ENCODE measurements at regions not wholly inside any gene's neighbourhood (a gene's known extent, or its start where the extent isn't known, plus 50 kb on each side); places are given as distances from the start of the nearest gene placed in this dataset.

DNA sequence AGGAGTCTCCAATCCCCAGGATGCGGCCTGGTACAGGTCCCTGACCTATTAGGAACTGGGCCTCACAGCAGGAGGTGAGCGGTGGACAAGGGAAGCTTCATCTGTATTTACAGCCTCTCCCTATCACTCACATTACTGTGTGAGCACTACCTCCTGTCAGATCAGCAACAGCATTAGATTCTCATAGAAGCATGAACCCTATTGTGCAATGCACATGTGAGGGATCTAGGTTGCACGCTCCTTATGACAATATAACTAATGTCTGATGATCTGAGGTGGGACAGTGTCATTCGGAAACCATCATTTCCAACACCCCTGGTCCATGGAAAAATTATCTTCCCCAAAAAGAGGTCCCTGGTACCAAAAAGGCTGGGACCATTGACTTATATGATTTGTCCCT, 1000.5 kb downstream of the FLRT2 start:
- no peak for DNase-seq (ENCODE audit: low read depth in 2 of 2)

DNA sequence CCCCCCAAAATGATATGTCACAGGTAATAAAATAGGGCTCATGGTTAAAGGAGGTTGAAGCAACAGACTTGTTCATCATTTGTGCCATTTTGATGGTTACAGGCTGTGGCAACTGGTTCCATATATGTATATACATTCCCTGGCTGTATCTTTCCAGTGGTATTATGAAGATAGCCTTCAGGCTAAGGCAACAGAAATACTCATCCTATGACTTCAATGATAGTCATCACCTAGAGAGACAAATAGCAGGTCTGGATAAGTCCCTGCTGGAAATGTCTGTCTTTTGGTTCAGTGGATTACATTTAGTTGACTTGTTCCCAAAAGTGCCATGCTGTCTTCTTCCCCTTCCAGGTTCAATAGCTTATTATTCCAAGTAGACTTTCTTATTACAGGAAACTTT, 997.4 kb downstream of the FLRT2 start:
- no peak for DNase-seq (ENCODE audit: low read depth in 2 of 2)

DNA sequence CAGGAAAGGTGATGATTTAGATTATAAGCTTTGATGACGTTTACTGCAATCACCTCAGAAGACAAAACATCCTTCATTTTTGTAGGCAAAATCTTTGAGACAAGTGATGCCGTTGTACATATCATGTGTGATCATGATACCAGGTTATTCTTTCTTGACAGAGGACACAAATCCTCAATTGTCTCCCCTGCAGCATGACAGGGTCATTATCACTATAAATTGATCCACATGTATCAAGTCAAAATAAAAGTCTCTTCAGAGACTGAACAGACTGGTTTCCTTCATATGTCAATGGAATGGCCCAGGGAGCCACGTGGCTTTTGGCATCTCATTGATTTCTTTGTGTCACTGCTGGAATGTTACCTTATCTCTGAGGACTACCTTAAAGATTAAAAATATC, 995.7 kb downstream of the FLRT2 start:
- no peak for DNase-seq (ENCODE audit: low read depth in 2 of 2)

DNA sequence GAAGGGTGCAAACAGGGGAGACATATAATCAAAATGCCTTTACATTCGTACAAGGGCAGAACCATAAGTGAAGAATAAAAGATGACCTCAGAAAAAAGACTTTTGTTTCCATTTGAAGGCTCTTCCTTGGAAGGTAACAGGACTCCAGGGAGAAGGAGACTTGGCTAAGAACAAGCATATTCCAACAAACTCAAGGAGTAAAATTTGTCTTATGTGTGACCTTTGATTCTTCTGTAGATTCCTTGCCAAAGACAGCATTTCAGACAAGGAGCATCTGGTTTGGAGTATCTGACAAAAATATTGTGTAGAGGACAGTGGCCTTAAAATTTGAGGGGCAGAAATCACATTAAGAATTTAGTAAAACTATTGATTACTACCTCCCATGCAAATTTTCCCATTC, 991.9 kb downstream of the FLRT2 start:
- DNase-seq (ENCODE audit: low read depth in 2 of 2), result no peak

DNA sequence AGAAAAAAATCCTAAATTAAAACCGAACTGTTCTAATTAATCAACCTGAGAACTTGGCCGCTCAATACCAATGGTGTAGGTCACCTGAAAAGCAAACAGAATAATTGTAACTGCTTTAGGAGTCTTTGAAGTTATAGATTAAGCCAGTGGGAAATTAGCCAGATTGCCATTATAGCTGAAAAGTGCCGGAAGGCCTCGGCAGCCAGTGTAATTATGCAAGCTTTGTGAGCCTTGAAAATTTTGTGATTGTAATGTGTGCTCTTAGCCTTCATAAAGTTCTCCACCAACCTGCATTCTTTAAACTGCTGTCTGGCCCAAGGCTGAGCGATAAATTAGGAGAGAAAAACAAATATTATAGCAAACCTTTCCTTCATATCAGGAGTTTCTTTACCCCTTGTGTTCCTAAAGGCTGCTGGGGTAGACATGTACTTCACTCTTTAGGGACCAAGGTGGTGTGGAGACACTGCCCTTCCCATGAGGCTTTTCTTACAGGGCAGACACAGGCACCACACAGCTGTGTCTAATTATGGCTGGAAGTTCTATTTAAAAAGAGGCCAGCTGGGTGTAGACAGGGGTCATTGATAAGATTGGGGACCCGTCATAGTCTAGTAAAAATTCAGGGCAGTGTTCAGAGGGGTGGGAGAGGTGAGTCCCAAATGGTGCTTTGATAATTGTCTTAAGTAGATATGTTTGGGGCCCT, 991.2 kb downstream of the FLRT2 start:
- no peak for DNase-seq (ENCODE audit: low read depth in 2 of 2)

DNA sequence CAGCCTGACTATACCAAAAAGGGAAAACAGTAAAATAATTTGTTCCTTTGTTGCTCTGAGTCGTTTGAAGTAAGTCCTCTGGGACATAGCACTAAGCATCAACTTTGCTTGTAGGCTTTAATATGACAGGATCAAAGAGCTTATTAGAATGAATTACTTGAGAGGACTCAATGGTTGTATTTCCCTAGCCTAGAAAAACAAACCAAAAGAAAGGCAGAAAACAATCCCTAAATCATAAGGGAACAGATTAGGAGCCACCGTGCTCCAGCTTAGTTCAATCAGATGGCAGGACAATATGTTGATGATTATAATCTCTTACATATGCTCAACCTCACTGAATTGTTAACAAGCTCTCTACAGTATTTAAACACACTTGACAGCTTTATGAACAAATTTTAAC, 988.4 kb downstream of the FLRT2 start:
- DNase-seq (ENCODE audit: low read depth in 2 of 2), result no peak

DNA sequence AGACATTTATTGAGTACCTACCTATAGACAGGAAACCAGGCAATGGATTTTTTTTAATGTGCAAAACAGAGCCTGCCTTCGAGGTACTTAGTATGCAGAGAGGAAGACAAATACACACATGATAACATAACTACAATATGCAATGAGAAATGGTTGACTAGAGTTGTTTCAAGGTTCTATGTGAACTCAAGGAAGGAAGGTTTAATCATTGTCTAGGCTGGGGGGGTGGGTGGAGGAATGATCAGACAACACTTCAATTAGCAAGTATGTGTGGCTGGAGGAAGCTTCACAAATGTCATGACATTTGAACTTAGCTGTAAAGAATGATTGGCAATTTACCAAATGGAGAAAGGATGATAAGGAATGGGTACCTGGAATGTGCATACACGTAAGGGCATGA, 985.3 kb downstream of the FLRT2 start:
- no peak for DNase-seq (ENCODE audit: low read depth in 2 of 2)

DNA sequence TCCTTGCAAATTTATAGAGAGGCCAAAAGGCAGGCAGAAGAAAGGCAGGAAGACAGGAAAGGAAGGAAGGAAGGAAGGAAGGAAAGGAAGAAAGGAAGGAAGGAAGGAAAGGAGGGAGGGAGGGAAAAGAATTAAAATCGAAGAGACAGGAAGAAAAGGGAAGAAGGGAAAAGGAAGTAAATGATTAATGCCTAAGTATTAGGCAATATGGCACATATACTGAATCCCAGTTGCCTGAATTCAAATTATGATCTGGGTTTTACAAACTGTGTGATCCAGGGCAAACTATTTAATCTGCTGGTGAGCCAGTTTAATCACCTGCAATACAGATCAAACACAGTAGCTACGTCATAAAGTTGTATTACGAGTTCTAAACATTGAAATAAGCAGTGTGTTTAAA, 983.6 kb downstream of the FLRT2 start:
- DNase-seq (ENCODE audit: low read depth in 2 of 2), result no peak

DNA sequence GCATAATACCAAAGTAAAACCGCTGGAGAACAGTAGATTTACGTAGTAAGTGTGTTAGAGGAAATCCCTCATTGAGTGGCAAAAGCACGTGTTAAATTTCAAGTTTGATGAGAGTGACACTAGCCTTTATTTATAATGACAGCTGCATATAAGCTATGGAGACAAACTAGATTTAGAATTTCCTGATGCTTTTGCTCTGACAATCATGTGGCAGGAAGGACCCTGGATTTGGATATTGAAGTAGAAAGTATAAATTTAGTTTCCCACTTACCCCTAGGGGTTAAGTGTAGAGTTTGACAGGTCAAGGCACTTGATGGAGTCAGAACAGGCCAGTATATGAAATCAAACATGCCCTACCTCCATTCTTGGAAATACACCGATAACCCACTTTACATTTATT, 983.1 kb downstream of the FLRT2 start:
- DNase-seq (ENCODE audit: low read depth in 2 of 2), result no peak

DNA sequence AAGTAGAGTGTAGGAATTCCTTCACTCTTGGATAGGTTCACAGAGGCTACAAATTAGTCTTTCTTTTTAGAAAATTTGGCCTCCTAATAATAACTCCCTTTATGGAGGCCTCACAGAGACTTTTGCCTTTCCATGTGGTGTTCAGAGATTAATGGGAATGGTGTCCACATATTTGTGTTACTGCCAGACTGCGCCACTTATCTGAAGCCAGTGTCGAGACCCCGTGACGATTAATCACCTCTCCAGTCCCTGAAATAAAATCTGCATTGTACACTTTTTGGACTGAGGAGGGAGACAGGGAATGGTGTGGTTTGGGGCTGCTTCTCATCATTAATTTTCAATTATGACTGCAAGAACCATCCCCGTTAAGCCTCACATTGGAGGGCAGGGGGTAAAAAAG, 980.5 kb downstream of the FLRT2 start:
- DNase-seq (ENCODE audit: low read depth in 2 of 2), result no peak

DNA sequence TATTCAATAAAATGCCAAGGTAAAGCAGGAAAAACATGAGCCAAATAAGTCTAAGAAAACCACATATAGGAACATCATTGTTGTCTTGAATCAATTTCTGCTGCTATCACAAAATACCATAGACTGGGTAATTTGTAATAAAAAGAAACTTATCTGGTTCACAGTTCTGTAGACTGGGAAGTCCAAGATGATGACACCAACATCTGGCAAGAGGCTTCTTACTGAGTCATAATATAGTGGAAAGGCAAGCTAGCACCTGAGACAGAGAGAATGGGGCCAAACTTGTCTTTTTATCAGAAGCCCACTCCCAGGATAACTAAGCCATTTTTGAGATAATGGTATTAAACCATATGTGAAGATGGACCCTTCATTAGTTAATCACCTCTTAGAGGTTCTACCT, 975.9 kb downstream of the FLRT2 start:
- no peak for DNase-seq (ENCODE audit: low read depth in 2 of 2)

DNA sequence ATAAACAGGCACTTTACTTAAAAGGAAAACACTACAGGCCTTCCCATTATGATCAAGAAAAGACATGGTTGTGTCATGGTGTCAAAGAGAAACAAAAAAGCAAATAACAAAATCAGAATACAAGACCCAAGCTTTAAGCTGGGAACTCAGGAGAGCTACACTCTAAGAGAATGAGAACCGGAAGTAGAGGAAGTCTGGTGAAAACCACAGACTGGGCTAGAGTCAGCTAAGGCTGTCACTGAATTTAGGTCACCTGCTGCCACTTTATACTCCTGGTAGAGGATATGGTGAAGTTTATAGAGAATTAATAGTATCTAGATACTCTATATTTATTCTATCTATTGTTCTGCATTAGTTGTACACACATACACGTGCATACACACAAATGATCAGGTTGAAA, 971.7 kb downstream of the FLRT2 start:
- no peak for DNase-seq (ENCODE audit: low read depth in 2 of 2)

DNA sequence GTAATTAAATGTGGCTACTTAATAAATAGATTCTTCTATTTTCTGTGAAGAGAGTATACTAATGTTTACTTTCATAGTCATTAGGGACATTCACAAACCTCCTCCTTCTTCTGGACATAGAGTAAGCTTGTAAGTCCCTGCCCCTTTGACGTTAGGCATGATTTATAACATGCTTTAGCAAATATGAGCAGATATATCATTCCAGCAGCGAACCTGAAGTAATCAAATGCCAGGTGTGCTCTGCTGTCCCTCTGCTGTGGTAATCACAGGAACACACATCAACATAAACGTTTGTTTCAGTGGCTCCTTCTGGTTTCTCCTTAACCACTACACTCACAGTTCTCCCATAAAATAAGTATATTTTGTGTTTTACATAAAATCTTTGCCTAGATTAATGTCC, 961.8 kb downstream of the FLRT2 start:
- DNase-seq (ENCODE audit: low read depth in 2 of 2), result no peak

DNA sequence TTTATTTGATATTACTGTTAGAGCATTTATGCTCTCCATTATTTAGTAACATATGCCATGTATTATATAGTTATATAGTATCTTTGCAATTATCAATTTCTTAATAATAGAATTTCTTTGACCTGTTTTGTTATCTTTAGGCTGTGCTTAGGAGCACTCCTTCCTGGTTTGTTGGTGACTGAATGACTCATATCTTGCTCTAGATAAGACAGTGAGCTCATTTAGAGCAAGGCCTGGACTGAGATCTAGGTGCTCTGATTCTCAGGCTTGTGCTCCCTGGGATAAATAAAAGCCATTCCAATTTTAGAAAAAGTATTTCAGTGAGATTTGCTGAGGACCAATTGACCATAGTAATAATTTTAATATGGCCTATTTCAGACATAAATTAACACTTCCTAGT, 951.2 kb downstream of the FLRT2 start:
- DNase-seq (ENCODE audit: low read depth in 2 of 2), result no peak

DNA sequence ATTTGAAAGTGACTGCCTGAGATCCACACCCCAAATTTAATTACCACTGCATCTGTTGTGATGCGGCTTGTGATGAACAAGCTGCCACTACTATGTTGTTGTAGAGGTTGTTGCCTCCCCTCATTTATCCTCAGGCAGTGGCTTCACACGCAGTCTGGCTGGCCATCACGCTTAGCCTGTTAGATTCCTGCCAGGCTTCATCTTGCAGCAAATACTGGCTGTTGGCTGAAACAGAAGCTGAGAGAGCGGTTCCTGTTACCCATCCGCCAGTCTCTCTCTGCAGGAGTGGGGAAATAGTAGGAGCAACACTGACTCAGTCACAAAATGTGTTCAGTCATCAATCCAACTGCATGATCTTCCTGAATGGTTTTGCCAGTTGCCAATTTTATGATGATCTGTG, 934.4 kb downstream of the FLRT2 start:
- DNase-seq (ENCODE audit: low read depth in 2 of 2), result no peak

DNA sequence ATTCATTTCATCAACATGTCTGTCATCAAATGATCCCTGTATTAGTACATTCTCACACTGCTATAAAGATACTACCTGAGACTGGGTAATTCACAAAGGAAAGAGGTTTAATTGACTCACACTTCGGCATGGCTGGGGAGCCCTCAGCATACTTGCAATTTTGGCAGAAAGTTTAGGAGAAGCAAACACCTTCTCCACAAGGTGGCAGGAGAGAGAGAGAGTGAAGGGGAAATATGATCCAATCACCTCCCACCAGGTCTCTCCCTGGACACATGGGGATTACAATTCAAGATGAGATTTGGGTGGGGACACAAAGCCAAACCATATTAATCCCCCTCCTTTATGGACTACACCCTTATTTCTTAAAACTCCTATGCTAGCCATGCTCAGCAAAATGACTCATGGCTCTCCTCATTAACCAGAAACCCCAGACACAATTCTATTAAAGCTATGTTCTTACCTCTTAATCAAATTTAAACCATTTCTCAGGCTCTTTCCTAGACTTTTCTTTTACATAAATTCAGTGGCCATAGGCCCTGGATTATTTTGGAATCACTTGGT, 932.3 kb downstream of the FLRT2 start:
- no peak for DNase-seq (ENCODE audit: low read depth in 2 of 2)

DNA sequence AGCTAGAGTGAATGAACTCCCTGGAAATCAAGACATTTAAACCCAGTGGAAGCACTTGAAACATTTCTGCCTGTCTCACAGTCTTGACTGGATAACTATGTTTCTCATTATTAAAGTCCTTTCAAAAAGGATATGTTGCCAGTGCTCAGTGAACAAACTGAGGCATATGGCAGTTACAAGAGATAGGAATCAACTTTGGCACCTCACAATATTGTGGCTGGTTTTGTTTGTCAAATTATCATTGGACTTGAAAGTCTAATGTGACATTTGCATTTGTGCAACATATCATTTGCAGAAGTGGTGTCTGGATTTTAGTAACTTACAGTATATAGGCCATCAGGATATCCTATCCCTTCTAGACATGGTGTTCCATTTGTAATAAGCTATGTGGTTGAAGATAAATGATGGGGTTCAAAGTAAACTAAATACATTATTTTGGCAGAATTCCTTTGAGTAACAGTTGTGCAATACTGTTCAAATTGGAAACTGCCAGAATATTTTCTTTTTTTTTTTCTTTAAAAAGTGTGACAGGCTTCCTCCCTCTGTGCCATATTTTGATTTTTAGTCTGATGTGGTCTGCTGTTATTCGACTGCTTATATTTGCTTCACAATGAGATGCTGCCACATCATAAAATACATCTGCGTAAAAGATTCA, 927.7 kb downstream of the FLRT2 start:
- no peak for DNase-seq (ENCODE audit: low read depth in 2 of 2)

DNA sequence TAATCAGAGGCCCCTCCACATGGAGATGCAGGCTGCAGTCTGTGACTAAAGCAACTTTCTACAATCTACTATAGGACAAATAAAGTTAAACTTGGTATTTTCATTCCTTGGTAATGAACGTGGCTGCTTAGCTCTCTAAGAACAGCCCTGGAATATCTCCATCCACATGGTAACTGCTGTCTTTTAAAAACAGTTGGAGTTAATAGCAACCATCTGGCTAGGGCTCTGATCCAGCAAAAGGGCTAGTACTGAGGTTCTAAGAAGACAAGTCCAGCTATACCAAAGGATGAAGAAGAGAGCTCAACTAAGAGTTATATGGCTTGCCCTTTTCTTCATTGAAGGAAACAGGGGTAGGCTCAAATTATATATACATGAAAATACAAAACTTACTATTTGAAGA, 920.1 kb downstream of the FLRT2 start:
- DNase-seq (ENCODE audit: low read depth in 2 of 2), result no peak

DNA sequence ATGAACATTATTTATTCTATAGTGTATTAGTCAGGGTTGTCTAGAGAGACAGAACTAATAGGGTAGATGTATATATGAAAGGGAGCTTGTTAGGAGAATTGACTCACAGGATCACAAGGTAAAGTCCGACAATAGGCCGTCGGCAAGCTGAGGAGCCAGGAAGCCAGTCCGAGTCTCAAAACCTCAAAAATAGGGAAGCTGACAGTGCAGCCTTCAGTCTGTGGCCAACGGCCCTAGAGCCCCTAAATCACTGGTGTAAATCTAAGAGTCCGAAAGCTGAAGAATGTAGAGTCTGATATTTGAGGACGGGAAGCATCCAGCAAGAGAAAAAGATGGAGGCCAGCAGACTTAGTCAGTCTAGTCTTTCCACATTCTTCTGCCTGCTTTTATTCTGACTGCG, 912.2 kb downstream of the FLRT2 start:
- no peak for DNase-seq (ENCODE audit: low read depth in 2 of 2)

DNA sequence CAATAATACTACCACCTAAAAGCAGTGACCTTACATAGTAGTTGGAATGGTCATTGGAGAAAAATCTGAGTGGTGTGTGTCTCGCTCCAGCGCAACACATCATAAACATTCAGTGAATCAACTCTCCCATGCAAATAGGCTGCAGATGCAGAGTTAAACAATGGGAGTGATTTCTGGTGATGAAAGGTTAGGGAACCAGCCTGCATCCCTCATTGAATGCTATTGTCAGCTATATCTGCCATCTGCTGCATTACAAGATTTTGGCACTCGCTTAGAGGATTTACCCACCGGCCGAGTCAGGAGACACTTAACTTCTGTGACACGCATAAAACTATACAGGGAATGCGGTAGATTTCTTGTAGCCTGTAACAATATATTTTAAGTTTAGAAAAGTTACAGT, 900.9 kb downstream of the FLRT2 start:
- DNase-seq (ENCODE audit: low read depth in 2 of 2), result no peak

DNA sequence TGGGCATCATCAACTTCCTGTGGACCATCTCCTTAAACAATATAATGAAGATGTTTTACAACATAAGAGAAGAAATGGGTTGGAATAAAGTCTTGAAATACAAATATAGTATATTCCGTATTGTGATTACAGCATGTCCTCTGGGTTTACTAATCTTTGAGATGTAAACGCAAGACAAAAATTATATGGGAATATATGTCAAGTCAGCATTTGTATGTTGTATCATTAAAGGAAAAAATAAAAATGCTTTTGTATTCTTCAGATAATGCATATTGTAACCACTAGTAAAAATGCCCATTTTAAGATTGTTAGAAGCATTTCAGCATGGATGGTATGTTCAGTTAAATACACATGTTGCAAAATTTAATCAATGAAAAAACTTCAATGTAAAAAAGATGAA, 893.3 kb downstream of the FLRT2 start:
- DNase-seq (ENCODE audit: low read depth in 2 of 2), result no peak

DNA sequence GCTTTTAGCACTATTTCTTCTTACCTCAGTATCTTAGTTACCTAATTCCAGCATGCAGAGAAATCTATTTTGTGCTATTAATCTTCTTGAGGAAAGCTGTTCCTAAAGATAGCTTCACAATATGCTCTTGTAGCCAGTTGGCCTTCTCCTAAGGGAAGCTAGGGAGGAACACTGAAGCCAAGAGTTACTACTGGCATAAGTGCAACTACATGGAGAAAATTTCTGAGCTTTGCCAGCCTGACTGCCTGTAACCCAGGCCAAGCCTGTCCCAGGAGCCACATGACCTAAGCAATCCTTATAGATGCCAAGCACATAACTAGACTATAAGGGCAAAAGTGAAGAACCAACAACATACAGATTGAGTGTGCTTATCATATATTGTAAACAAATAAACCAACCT, 890.2 kb downstream of the FLRT2 start:
- DNase-seq (ENCODE audit: low read depth in 2 of 2), result no peak

DNA sequence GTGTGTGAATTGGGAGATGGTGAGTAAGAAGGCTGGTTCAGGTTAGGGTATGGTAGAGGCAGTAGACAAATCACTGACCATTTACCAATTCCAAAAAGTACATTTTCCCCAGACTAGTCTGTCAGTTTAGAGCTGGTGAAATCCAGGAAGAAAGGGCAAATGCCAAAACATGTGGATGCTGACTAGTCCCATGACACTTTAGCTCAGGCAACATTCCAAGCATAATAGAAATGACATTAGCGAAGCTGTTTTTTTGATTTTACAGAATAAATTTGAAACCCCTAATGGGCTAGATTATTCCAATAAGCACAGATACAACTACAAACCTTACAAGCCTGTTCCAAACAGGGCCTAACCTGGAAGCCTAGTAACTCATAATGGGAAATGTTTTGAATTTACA, 884.2 kb downstream of the FLRT2 start:
- DNase-seq (ENCODE audit: low read depth in 2 of 2), result no peak

Data from stimulated activated CD8-positive, alpha-beta memory T cell treated with anti-CD3 and anti-CD28 coated beads, Interleukin-7, amount 100 ng/mL, for 1 hour (primary cell).